ENCODE measurements at regions not wholly inside any gene's neighbourhood (a gene's known extent, or its start where the extent isn't known, plus 50 kb on each side); places are given as distances from the start of the nearest gene placed in this dataset.

DNA sequence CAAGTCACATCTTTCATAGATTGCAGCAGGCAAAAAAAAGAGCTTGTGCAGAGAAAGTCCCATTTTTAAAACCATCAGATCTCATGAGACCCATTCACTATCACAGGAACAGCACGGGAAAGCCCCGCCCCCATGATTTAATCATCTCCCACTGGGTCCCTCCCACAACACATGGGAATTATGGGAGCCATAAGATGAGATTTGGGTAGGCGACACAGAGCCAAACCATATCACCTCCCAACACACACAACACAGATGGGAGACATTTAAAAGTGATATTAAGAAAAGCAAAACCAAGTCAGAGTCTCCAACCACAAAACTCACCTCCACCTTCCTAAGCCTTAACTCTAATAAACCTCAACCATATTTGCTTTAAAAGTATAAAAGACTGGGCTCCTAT, 61.5 kb upstream of the TIAM1 start:
- no peak for DNase-seq

DNA sequence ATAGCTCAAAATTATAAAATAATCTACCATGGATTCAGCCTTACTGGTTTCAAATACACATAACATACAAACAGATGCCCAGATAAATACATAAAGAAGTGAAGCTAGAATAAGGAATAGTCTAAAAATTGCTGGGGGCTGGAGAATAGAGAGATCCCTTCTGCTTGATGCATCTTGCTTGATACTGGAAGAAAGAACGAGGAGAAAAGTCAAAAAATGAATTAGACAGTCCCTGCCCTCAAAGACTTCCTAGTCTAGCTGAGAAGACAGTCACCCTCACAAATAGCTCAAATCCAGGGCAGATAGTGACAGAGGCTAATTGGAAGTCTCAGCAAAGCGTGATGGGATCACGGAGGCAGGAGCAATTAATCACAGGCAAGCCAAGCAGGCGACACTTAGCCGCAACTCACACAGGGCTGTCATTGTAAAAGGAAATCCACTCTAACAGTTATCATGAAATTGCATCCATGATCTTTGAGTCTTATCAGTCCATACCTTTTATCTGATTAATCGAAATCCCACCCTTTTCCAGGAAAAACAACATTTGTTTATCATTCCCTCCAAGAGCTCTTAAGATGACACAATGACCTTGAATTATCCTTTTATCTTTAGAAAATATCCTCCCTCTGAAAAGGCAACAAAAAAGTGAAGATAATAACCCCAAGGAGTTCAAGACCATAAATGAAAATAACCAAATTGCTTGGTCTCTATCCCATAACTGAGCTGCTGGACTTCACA, 59.7 kb upstream of the TIAM1 start:
- no peak for DNase-seq

DNA sequence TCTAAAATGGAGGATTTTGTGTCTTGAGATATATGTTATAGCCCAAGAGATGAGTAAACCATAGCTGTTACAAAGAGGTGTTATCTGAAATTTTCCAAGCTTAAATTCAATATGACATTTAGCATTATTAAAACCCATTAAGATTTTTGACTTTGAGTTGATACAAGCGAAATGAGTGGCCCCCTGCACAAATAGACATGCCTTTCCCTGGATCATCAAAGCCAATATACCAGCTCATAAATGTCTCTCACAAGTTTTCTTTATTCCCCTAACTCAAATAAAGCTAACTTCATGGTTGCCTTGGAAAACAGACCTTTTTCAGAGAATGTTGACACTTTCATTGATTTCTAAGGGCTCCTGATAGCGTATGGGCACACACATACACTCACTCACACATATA, 55.5 kb upstream of the TIAM1 start:
- DNase-seq = no peak

DNA sequence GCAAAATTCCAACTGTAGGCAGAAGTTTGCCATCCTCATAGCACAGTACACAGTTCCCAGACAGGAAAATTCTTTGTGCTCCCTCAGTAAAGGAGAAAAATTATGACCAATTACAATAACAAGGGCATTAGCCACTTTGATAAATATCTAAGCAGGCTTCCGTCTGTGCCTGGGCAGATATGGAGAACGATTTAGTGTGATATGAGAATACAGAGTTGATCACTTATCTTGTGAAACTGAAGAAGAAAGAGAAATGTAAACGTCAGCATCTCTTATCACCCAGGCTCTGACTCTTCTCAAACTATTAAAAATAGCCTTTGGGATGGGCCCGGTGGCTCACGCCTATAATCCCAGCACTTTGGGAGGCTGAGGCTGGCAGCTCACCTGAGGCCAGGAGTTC, 54.5 kb upstream of the TIAM1 start:
- no peak for DNase-seq

DNA sequence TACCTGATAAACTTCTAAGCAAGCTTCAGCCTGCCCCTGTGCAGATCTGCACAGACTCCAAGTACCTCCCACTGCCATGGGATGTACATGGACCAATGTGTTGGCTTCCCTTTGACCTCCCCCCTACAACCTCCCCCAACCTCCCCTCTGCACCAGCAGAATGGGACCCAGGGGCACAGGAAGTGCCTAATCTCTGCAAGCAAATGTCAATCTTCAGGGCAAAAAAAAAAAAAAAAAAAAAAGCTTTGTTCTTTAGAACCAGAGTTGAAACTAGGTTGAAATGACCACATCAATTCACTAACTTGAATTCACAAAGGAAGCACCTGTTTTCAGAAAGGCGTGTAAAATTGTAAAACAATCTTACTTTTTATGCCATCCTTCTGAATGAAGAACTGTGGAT, 53.9 kb upstream of the TIAM1 start:
- DNase-seq = no peak

DNA sequence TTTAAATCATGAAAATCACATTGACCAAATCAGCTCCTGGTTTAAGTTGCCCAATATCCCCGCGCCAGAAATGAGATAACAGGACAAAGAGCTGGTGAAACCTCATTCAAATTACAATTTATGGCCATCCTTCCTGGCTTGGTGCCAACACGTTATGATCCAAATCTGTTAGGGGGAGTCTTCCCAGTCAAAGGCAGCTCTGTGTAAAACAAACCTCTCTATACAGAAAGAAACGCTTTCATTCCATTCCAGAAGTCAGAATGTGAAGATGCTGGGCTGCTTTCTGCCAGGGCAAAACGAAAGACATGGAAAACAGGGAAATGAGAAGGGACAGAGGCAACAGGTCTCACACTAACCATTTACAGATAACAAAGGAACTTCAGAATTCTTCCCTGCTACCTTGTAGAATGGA, 53.5 kb upstream of the TIAM1 start:
- no peak for DNase-seq

DNA sequence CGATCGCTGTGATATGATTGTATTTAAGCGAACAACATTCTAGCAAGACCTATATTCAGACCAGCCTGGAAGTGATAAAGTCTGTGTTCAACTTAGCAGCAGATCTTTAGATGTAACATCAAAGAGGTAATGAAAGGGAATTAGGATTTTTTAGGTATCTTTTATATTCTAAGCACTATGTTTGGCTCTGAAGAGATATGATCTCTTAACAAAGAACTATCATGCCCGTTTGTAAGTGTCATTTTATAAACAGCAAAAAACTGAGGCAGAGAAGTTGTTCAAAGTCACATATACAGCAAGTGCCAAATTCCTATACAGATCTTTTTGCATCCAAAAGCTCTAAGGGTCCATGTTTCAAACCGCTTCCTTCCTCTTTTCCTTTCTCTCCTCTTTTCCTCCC, 53.0 kb upstream of the TIAM1 start:
- no peak for DNase-seq

DNA sequence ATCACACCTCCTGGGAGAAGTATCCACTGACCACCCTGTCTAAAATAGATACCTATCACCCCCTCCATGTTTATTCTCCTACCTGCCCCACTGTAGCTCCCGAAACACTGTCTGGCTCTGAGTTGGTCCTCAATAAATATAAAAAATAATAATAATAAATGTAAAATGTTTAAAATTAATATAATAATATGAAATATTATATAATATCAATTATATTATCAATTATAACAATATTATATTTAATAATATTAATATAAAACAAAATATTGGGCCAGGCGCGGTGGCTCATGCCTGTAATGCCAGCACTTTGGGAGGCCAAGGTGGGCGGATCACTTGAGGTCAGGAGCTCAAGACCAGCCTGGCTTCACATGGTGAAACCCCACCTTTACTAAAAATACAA, 52.3 kb upstream of the TIAM1 start:
- no peak for DNase-seq

DNA sequence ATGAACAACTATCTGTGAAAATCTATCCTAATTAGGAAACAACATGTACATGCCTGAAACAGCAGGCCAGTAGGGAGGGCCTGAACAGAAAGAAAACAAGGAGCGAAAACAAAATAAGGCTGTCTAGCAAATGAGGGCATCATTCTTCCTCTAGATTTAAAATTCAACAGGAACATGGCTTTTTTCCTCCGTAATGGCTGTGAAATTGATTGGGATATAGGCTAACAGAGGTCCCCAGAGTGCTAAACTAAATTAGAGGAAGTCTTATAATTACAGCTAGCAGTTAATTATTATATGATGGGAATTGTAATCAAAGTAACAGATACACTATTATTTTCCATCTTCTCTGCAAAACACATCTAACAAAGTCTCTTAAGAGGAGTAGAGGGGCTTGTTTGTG, 51.7 kb upstream of the TIAM1 start:
- no peak for DNase-seq

DNA sequence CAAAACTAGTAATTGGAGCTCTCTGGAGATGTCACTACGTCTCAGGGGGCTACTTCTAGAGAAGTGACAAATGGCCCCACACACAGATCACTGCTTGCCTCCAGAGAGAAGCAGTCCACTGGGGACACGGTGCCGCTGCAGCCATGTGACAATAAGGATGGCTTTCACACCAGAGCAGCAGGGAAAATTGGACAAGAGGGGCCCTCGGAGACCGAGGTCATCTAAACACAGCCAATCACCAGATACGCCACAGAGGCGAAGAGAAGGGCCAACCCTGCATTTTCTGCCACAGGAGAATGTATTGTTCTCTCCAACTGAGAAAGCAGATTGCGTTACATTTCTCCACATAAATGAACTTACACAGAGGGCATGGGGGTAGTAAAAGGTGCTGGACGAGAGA, 51.2 kb upstream of the TIAM1 start:
- DNase-seq = no peak

DNA sequence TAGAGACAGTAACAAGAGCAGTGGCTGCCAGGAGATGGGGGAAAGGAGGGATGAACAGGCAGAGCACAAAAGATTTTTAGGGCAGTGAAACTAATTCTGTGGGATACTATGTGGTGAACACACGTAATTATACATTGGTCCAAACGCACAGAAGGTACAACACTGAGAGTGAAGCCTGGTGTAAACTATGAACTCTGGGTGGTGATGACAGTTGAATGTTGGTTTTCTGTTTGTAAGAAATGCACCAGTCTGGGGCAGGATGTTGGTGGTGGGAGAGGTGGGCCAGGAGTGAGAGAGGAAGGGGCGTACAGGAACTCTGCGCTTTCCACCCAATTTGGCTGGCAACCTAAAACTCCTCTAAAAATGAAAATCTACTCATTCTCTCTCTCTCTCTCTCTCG, 50.2 kb upstream of the TIAM1 start:
- no peak for DNase-seq

Data from NK-92 treated with Interleukin-12 subunit alpha and Interleukin-12 subunit beta, amount 100 ng/mL, for 24 hours (cell line).